Stimulated activated CD4-positive, alpha-beta T cell treated with anti-CD3 and anti-CD28 coated beads, Interleukin-1b, Interleukin-23, amount 100 ng/mL, for 48 hours (primary cell): ENCODE measurements at regions not wholly inside any gene's neighbourhood (a gene's known extent, or its start where the extent isn't known, plus 50 kb on each side); places are given as distances from the start of the nearest gene placed in this dataset.
"Not testable (repeated sequence)": the region's sequence is repeated elsewhere in the genome, so short reads cannot be mapped to it uniquely, and the experiment has no call there.

Experiments used
- DNase-seq: peaks from one replicate; pipeline ENCODE4 v3.0.0-alpha.2; 2020

GRCh38 chr12:75941661-75942060 is 89.9 kb downstream of the PHLDA1 start:
- DNase-seq = not testable (repeated sequence)

GRCh38 chr12:75939016-75939642 is 92.4 kb downstream of the PHLDA1 start:
- no peak for DNase-seq

GRCh38 chr12:75938189-75938588 is 93.4 kb downstream of the PHLDA1 start:
- DNase-seq = no peak

GRCh38 chr12:75937486-75937885 is 94.1 kb downstream of the PHLDA1 start:
- DNase-seq = no peak

GRCh38 chr12:75936515-75937440 is 94.8 kb downstream of the PHLDA1 start:
- DNase-seq = no peak

GRCh38 chr12:75935539-75936242 is 95.9 kb downstream of the PHLDA1 start:
- no peak for DNase-seq

- no peak for DNase-seq
These were observed 98.5 kb downstream of the PHLDA1 start for GRCh38 chr12:75933101-75933500.

GRCh38 chr12:75932241-75932640 is 99.3 kb downstream of the PHLDA1 start:
- DNase-seq = no peak

- no peak for DNase-seq
These were observed 107.5 kb downstream of the PHLDA1 start for GRCh38 chr12:75923964-75924666.

- no peak for DNase-seq
These were observed 108.5 kb downstream of the PHLDA1 start for GRCh38 chr12:75922944-75923642.

GRCh38 chr12:75921622-75922289 is 109.8 kb downstream of the PHLDA1 start:
- DNase-seq = no peak

GRCh38 chr12:75917715-75918114 is 113.9 kb downstream of the PHLDA1 start:
- no peak for DNase-seq

GRCh38 chr12:75917083-75917482 is 114.5 kb downstream of the PHLDA1 start:
- no peak for DNase-seq

- DNase-seq = peak; percentile 65
These were observed 117.8 kb downstream of the PHLDA1 start for GRCh38 chr12:75913502-75914351.

- no peak for DNase-seq
These were observed 121.6 kb downstream of the PHLDA1 start for GRCh38 chr12:75909714-75910656.

GRCh38 chr12:75908961-75909605 is 122.5 kb downstream of the PHLDA1 start:
- no peak for DNase-seq

GRCh38 chr12:75905922-75906321 is 125.7 kb downstream of the PHLDA1 start:
- DNase-seq = no peak

GRCh38 chr12:75900781-75901254 is 130.8 kb downstream of the PHLDA1 start:
- no peak for DNase-seq

- DNase-seq = no peak
These were observed 131.3 kb downstream of the PHLDA1 start for GRCh38 chr12:75900226-75900625.
